Natural killer cell treated with Interleukin-12 subunit alpha and Interleukin-12 subunit beta and Interleukin-15 and Interleukin-18, amount 100 ng/mL, for 72 hours (primary cell): ENCODE measurements at regions not wholly inside any gene's neighbourhood (a gene's known extent, or its start where the extent isn't known, plus 50 kb on each side); places are given as distances from the start of the nearest gene placed in this dataset.

Source experiments
- ATAC-seq, 2 donors: fragments of 150-1000 bp; cut with Tn5 transposase in 1 of 2; sonication (Bioruptor Pico), chemical (Tn5 transposase) in 1 of 2; 2 replicates each; pipeline ENCODE4 v1.10.0; 2021
- DNase-seq: peaks from one replicate; pipeline ENCODE4 v3.0.0; 2022; ENCODE audit warnings: low spot score
- H3K27ac Mint-ChIP-seq, 2 donors: 1 replicate in 1 of 2; 2 replicates in 1 of 2; pipeline ENCODE4 v1.8.0; 2022; ENCODE audit warnings: mixed read lengths in 2 of 2, mild to moderate bottlenecking in 1 of 2, moderate library complexity in 1 of 2
- H3K27me3 Mint-ChIP-seq, 2 donors: 1 replicate in 1 of 2; 2 replicates in 1 of 2; pipeline ENCODE4 v1.8.0; 2022; ENCODE audit warnings: mixed read lengths in 2 of 2
- H3K36me3 Mint-ChIP-seq: one replicate; pipeline ENCODE4 v1.8.0; 2022; ENCODE audit warnings: mixed read lengths
- H3K4me1 Mint-ChIP-seq, 2 donors: 1 replicate in 1 of 2; 2 replicates in 1 of 2; pipeline ENCODE4 v1.8.0; 2022; ENCODE audit warnings: low read depth in 2 of 2, mixed read lengths in 2 of 2, mild to moderate bottlenecking in 1 of 2
- H3K4me3 Mint-ChIP-seq: one replicate; pipeline ENCODE4 v1.8.0; 2022; ENCODE audit warnings: mixed read lengths
- H3K9me3 Mint-ChIP-seq: 2 replicates; pipeline ENCODE4 v1.8.0; 2022; ENCODE audit warnings: mixed read lengths

- peaks cover 18% of the 10 kb centered on the region for H3K9me3 Mint-ChIP-seq
- no peak overlapping the region for H3K4me3 Mint-ChIP-seq
- DNase-seq (no peak), ATAC-seq (no peak)
- H3K27me3 Mint-ChIP-seq, result no peaks in the 10 kb centered on the region
- H3K36me3 Mint-ChIP-seq, result no peaks in the 10 kb centered on the region
- no peak overlapping the region for H3K27ac Mint-ChIP-seq
- no peaks in the 10 kb centered on the region for H3K4me1 Mint-ChIP-seq
Observed at GRCh38 chr2:14735696-14736095, 103.2 kb downstream of the LRATD1 start.

DNA sequence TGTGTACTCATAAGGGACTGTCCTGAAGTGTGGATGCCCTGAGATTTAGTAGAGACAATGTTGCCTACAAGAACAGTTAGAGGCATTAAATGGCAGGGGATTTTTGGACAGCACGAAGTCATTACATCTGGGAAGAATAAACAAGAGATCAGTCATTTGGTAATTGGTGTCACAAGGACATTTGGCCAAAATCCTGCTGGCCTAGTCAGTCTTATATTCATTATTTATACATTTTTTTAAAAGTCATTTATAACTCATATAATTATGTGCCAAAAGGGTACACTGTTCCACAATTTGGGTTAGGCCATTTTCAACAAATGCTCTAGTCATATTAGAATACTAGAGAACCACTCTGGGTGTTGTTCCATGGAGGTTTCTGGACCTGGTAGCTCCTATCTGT, 104.7 kb downstream of the LRATD1 start:
- Mint-ChIP-seq H3K9me3 (peaks cover 17% of the 10 kb centered on the region), H3K4me3 (no peak overlapping the region), H3K27ac (no peak overlapping the region), H3K36me3 (no peaks in the 10 kb centered on the region), H3K4me1 (no peaks in the 10 kb centered on the region), H3K27me3 (no peaks in the 10 kb centered on the region)
- ATAC-seq, result no peak
- DNase-seq, result no peak

GRCh38 chr2:14743861-14744260, 111.3 kb downstream of the LRATD1 start:
- H3K4me1 Mint-ChIP-seq, result no peaks in the 10 kb centered on the region
- H3K27me3 Mint-ChIP-seq, result no peaks in the 10 kb centered on the region
- no peak overlapping the region for H3K4me3 Mint-ChIP-seq
- H3K36me3 Mint-ChIP-seq, result no peaks in the 10 kb centered on the region
- peaks cover 8% of the 10 kb centered on the region for H3K9me3 Mint-ChIP-seq
- no peak overlapping the region for H3K27ac Mint-ChIP-seq
- DNase-seq, result no peak
- ATAC-seq, result no peak

GRCh38 chr2:14745288-14746076, 113.0 kb downstream of the LRATD1 start:
- ATAC-seq (no peak), DNase-seq (no peak)
- Mint-ChIP-seq H3K27me3 (no peaks in the 10 kb centered on the region), H3K4me1 (no peaks in the 10 kb centered on the region), H3K27ac (no peak overlapping the region), H3K9me3 (peaks cover 4% of the 10 kb centered on the region), H3K36me3 (no peaks in the 10 kb centered on the region), H3K4me3 (no peak overlapping the region)

GRCh38 chr2:14746133-14746532, 113.6 kb downstream of the LRATD1 start:
- H3K9me3 Mint-ChIP-seq, result peaks cover 4% of the 10 kb centered on the region
- no peak for DNase-seq
- ATAC-seq, result peak in 1 of 2 donors; percentile 35
- H3K27ac Mint-ChIP-seq, result no peak overlapping the region
- no peaks in the 10 kb centered on the region for H3K4me1 Mint-ChIP-seq
- H3K4me3 Mint-ChIP-seq, result no peak overlapping the region
- no peaks in the 10 kb centered on the region for H3K27me3 Mint-ChIP-seq
- H3K36me3 Mint-ChIP-seq, result no peaks in the 10 kb centered on the region

- DNase-seq, result no peak
- no peak overlapping the region for H3K4me3 Mint-ChIP-seq
- no peak overlapping the region for H3K27ac Mint-ChIP-seq
- ATAC-seq, result no peak
- no peaks in the 10 kb centered on the region for H3K36me3 Mint-ChIP-seq
- H3K9me3 Mint-ChIP-seq, result peaks cover 4% of the 10 kb centered on the region
- H3K4me1 Mint-ChIP-seq, result no peaks in the 10 kb centered on the region
- H3K27me3 Mint-ChIP-seq, result no peaks in the 10 kb centered on the region
Observed at GRCh38 chr2:14747447-14747846, 114.9 kb downstream of the LRATD1 start.

DNA sequence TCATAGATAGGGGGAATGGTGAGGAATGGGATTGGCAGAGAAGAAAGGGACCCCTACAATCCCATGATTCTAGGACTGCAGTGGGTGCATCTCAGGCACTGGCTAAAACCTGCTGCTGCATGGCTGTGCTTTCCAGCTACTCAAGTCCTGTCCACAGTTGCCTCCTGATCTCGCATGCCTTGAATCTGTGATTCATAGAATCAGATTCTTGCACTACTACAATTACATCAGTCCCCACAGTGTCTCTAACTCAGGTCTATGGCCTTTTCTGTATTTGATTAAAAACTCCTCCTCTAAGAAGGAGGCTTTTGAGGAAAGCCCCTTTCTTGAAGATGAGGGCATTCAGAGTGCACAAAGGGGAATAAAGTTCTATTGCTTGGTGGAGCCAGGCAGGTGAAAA, 117.4 kb downstream of the LRATD1 start:
- no peaks in the 10 kb centered on the region for H3K36me3 Mint-ChIP-seq
- ATAC-seq, result no peak

GRCh38 chr2:14750433-14750832, 117.9 kb downstream of the LRATD1 start:
- no peak overlapping the region for H3K27ac Mint-ChIP-seq
- H3K36me3 Mint-ChIP-seq, result no peaks in the 10 kb centered on the region
- ATAC-seq (no peak), DNase-seq (no peak)
- H3K27me3 Mint-ChIP-seq, result no peaks in the 10 kb centered on the region
- H3K4me1 Mint-ChIP-seq, result no peaks in the 10 kb centered on the region
- H3K4me3 Mint-ChIP-seq, result no peak overlapping the region
- H3K9me3 Mint-ChIP-seq, result no peaks in the 10 kb centered on the region

More for the DNA sequence above, 117.4 kb downstream of the LRATD1 start:
- no peak for DNase-seq
- Mint-ChIP-seq H3K4me1 (no peaks in the 10 kb centered on the region), H3K4me3 (no peak overlapping the region), H3K27me3 (no peaks in the 10 kb centered on the region), H3K9me3 (no peaks in the 10 kb centered on the region), H3K27ac (no peak overlapping the region)

GRCh38 chr2:14751581-14751980, 119.1 kb downstream of the LRATD1 start:
- DNase-seq (no peak), ATAC-seq (no peak)
- H3K27me3 Mint-ChIP-seq, result no peaks in the 10 kb centered on the region
- no peak overlapping the region for H3K4me3 Mint-ChIP-seq
- no peaks in the 10 kb centered on the region for H3K4me1 Mint-ChIP-seq
- no peak overlapping the region for H3K27ac Mint-ChIP-seq
- no peaks in the 10 kb centered on the region for H3K9me3 Mint-ChIP-seq
- H3K36me3 Mint-ChIP-seq, result no peaks in the 10 kb centered on the region

DNA sequence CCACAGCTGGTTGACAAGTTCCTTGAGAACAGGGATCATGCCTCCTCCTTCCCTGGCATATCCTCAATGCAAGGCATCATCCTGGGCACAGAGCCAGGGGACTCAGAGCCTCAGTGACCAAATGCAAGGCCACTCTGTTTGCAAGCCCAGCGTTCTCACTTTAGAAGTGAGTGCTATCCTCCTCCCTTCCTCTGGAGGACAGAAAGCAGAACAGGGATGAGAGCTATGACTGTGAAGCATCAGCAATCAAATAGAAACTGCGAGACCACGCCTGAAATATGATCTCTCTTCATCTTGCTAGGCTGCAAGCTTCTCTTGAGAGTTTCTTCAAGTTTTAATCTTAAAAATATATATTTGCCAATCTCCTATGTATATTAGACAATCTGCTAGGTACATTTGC, 119.8 kb downstream of the LRATD1 start:
- H3K27ac Mint-ChIP-seq, result no peak overlapping the region
- no peaks in the 10 kb centered on the region for H3K4me1 Mint-ChIP-seq
- ATAC-seq, result no peak
- H3K4me3 Mint-ChIP-seq, result no peak overlapping the region
- H3K9me3 Mint-ChIP-seq, result no peaks in the 10 kb centered on the region
- no peaks in the 10 kb centered on the region for H3K36me3 Mint-ChIP-seq
- no peak for DNase-seq
- no peaks in the 10 kb centered on the region for H3K27me3 Mint-ChIP-seq

- Mint-ChIP-seq H3K27me3 (no peaks in the 10 kb centered on the region), H3K36me3 (no peaks in the 10 kb centered on the region), H3K27ac (no peak overlapping the region), H3K4me1 (no peaks in the 10 kb centered on the region), H3K4me3 (no peak overlapping the region), H3K9me3 (no peaks in the 10 kb centered on the region)
- no peak for DNase-seq
- no peak for ATAC-seq
Observed at GRCh38 chr2:14756122-14756541, 123.6 kb downstream of the LRATD1 start.

GRCh38 chr2:14756981-14757657, 124.6 kb downstream of the LRATD1 start:
- no peak overlapping the region for H3K27ac Mint-ChIP-seq
- no peaks in the 10 kb centered on the region for H3K27me3 Mint-ChIP-seq
- no peaks in the 10 kb centered on the region for H3K36me3 Mint-ChIP-seq
- ATAC-seq (peak in 1 of 2 donors; percentile 45), DNase-seq (no peak)
- no peaks in the 10 kb centered on the region for H3K4me1 Mint-ChIP-seq
- H3K9me3 Mint-ChIP-seq, result no peaks in the 10 kb centered on the region
- H3K4me3 Mint-ChIP-seq, result no peak overlapping the region

GRCh38 chr2:14759082-14759481, 126.6 kb downstream of the LRATD1 start:
- H3K4me3 Mint-ChIP-seq, result no peak overlapping the region
- DNase-seq (no peak), ATAC-seq (no peak)
- H3K36me3 Mint-ChIP-seq, result no peaks in the 10 kb centered on the region
- H3K27ac Mint-ChIP-seq, result no peak overlapping the region
- H3K27me3 Mint-ChIP-seq, result no peaks in the 10 kb centered on the region
- no peaks in the 10 kb centered on the region for H3K4me1 Mint-ChIP-seq
- H3K9me3 Mint-ChIP-seq, result peaks cover 5% of the 10 kb centered on the region

- no peaks in the 10 kb centered on the region for H3K4me1 Mint-ChIP-seq
- DNase-seq, result no peak
- peaks cover 5% of the 10 kb centered on the region for H3K9me3 Mint-ChIP-seq
- H3K4me3 Mint-ChIP-seq, result no peak overlapping the region
- H3K36me3 Mint-ChIP-seq, result no peaks in the 10 kb centered on the region
- H3K27me3 Mint-ChIP-seq, result no peaks in the 10 kb centered on the region
- no peak for ATAC-seq
- H3K27ac Mint-ChIP-seq, result no peak overlapping the region
Observed at GRCh38 chr2:14760169-14760568, 127.7 kb downstream of the LRATD1 start.
